Astrocyte (in vitro differentiated cells and primary cell): ENCODE measurements at regions not wholly inside any gene's neighbourhood (a gene's known extent, or its start where the extent isn't known, plus 50 kb on each side); places are given as distances from the start of the nearest gene placed in this dataset.

Source experiments
- EZH2 ChIP-seq: IDR thresholded peaks from 2 replicates; pipeline ENCODE4 v1.6.1; 2012; ENCODE audit warnings: mild to moderate bottlenecking, low read length, inconsistent platforms; ENCODE audit not compliant: insufficient read depth
- TF ChIP-seq, protein P1 (sequence below): IDR thresholded peaks from 2 replicates; pipeline ENCODE4 v1.5.1; 2011; ENCODE audit warnings: low read depth, mild to moderate bottlenecking, inconsistent platforms, low read length, moderate library complexity; ENCODE audit not compliant: insufficient read depth

- TF ChIP-seq, protein P1, sequence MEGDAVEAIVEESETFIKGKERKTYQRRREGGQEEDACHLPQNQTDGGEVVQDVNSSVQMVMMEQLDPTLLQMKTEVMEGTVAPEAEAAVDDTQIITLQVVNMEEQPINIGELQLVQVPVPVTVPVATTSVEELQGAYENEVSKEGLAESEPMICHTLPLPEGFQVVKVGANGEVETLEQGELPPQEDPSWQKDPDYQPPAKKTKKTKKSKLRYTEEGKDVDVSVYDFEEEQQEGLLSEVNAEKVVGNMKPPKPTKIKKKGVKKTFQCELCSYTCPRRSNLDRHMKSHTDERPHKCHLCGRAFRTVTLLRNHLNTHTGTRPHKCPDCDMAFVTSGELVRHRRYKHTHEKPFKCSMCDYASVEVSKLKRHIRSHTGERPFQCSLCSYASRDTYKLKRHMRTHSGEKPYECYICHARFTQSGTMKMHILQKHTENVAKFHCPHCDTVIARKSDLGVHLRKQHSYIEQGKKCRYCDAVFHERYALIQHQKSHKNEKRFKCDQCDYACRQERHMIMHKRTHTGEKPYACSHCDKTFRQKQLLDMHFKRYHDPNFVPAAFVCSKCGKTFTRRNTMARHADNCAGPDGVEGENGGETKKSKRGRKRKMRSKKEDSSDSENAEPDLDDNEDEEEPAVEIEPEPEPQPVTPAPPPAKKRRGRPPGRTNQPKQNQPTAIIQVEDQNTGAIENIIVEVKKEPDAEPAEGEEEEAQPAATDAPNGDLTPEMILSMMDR = no peak
- no peak for TF ChIP-seq EZH2
Observed at GRCh38 chr16:27650073-27650701, 100.2 kb downstream of the KATNIP start.
